ENCODE measurements at regions not wholly inside any gene's neighbourhood (a gene's known extent, or its start where the extent isn't known, plus 50 kb on each side); places are given as distances from the start of the nearest gene placed in this dataset.

DNA sequence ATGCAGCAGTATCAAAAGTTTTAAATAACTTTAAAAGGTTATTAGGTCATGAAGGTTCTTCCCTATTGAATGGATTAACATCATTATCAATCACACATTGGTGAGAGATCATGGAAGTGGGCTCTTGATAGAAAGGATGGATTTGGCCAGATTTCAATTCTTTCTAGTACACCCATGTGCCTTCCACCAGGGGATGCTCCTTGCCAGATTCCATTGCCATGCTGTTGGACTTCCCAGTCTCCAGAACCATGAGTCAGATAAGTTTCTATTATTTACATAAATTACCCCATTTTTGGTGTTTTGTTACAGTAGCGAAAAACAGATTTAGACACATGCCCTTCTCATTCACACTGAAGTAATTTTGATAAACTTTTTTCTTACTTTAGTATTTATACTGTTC is 1010.6 kb upstream of the C9orf72 start:
- intact Hi-C loops (cut with DNase I; ENCODE audit: low total_unique reads) = no loop called here
- Histone ChIP-seq H3K4me1 (no peaks in the 10 kb centered on the region), H3K9me3 (no peaks in the 10 kb centered on the region), H3K36me3 (ENCODE audit: low read depth, missing control alignments) (no peaks in the 10 kb centered on the region), H3K27me3 (no peaks in the 10 kb centered on the region), H3K4me3 (no peak overlapping the region), H3K27ac (no peak overlapping the region)
- no peak for DNase-seq
- TF ChIP-seq, protein P1, sequence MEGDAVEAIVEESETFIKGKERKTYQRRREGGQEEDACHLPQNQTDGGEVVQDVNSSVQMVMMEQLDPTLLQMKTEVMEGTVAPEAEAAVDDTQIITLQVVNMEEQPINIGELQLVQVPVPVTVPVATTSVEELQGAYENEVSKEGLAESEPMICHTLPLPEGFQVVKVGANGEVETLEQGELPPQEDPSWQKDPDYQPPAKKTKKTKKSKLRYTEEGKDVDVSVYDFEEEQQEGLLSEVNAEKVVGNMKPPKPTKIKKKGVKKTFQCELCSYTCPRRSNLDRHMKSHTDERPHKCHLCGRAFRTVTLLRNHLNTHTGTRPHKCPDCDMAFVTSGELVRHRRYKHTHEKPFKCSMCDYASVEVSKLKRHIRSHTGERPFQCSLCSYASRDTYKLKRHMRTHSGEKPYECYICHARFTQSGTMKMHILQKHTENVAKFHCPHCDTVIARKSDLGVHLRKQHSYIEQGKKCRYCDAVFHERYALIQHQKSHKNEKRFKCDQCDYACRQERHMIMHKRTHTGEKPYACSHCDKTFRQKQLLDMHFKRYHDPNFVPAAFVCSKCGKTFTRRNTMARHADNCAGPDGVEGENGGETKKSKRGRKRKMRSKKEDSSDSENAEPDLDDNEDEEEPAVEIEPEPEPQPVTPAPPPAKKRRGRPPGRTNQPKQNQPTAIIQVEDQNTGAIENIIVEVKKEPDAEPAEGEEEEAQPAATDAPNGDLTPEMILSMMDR (IDR thresholded peaks at IDR 0.05) = no peak
- TF ChIP-seq POLR2A (IDR thresholded peaks at IDR 0.05) = no peak
- 92 to 93% methylated on average over 1 of the region's 1 CpG for WGBS, 2 donors

DNA sequence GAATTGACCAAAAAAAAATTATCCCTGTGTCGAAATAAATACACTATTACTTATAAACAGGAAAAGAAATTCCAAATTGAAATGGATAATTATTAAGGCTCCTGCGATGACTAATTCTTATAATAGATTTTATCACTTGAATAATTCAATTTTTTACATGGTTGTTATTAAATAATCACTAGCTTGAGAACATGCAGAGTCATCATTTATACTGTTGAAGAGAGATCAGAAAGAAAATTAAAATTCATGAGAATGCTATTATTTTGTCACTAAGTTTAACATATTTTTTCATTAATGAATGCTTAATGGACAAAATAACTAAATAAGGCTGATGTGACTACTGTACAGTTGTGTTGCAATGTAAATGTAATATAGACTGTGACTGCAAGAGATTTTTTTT is 1011.3 kb upstream of the C9orf72 start:
- no peak for TF ChIP-seq POLR2A (IDR thresholded peaks at IDR 0.05)
- TF ChIP-seq, protein P1 (IDR thresholded peaks at IDR 0.05) = no peak
- Histone ChIP-seq H3K27ac (no peak overlapping the region), H3K27me3 (no peaks in the 10 kb centered on the region), H3K9me3 (no peaks in the 10 kb centered on the region), H3K4me1 (no peaks in the 10 kb centered on the region), H3K36me3 (ENCODE audit: low read depth, missing control alignments) (no peaks in the 10 kb centered on the region), H3K4me3 (no peak overlapping the region)
- 48 to 64% methylated on average over 2 of the region's 2 CpGs for WGBS, 2 donors
- no peak for DNase-seq
- intact Hi-C loops (cut with DNase I; ENCODE audit: low total_unique reads) = no loop called here

DNA sequence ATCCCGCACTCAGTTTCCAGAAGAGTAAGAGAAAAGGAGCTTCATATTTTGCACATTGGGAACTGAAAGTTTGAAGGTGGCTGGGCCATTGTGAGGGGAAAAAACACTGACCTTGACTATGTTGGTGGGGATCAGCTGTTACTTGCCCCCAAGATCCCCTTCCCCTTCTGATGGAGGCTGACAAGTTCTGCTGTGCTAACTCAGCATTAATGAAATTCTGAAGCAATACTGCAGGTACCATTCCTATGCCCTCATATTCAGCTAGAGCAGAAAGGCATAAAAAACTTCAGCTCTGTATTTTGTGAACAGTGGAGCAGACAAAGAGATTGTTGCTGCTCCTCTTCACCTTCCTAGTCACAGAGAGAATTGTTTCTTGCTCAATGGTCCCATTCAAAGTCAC is 1013.8 kb upstream of the C9orf72 start:
- intact Hi-C loops (cut with DNase I; ENCODE audit: low total_unique reads) = no loop called here
- no peak for TF ChIP-seq POLR2A (IDR thresholded peaks at IDR 0.05)
- TF ChIP-seq, protein P1 (IDR thresholded peaks at IDR 0.05) = no peak
- Histone ChIP-seq H3K27ac (no peak overlapping the region), H3K36me3 (ENCODE audit: low read depth, missing control alignments) (no peaks in the 10 kb centered on the region), H3K9me3 (no peaks in the 10 kb centered on the region), H3K4me1 (no peaks in the 10 kb centered on the region), H3K4me3 (no peak overlapping the region), H3K27me3 (no peaks in the 10 kb centered on the region)
- no peak for DNase-seq
- 88 to 90% methylated on average over 1 of the region's 1 CpG for WGBS, 2 donors

DNA sequence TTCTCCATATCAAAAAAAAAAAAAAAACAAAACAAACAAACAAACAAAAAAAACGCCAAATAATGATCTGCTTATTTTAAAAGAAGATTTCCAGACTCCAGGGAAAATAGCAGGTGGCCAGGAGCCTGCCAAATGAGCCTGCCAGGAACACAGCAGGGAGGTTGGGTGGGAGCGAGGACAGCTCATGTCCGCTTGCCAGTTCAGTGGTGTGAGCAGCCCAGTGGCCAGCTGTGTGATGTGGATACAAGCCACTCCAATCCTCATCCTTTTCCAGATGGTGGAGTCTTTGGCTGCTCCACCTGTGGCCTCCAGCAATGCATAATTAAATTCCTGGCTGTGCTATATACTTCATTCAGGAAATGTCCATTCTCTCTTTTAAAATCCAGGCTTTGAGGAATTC is 1025.1 kb upstream of the C9orf72 start:
- intact Hi-C loops (cut with DNase I; ENCODE audit: low total_unique reads) = no loop called here
- WGBS, 2 donors = 55 to 61% methylated on average over 3 of the region's 3 CpGs
- no peaks in the 10 kb centered on the region for H3K27me3 ChIP-seq

DNA sequence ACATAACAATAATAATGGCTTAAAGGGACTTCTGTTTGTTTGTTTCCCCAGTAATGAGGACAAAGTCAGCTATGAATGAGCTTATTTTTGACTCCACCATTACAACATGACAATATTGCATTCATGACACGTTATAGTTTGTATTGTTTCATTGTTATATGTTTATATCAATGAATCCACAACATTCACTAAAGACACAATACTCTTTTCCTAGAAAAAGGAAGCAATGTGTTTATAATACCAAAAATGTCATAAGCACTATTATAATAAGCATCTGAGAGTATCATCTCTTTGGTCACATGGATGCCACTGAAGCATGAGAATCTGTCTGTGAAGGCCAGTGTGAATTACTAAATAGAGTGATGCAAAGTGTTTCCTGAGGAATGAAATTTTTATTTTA is 1026.9 kb upstream of the C9orf72 start:
- DNase-seq = no peak
- intact Hi-C loops (cut with DNase I; ENCODE audit: low total_unique reads) = no loop called here
- Histone ChIP-seq H3K4me1 (no peaks in the 10 kb centered on the region), H3K36me3 (ENCODE audit: low read depth, missing control alignments) (no peaks in the 10 kb centered on the region), H3K27ac (no peak overlapping the region), H3K9me3 (no peaks in the 10 kb centered on the region), H3K4me3 (no peak overlapping the region), H3K27me3 (no peaks in the 10 kb centered on the region)
- TF ChIP-seq, protein P1 (IDR thresholded peaks at IDR 0.05) = no peak
- no peak for TF ChIP-seq POLR2A (IDR thresholded peaks at IDR 0.05)
- WGBS, 2 donors = 81 to 84% methylated on average over 1 of the region's 1 CpG

More for the DNA sequence above, 1025.1 kb upstream of the C9orf72 start:
- no peak overlapping the region for H3K27ac ChIP-seq
- no peaks in the 10 kb centered on the region for H3K4me1 ChIP-seq
- no peaks in the 10 kb centered on the region for H3K36me3 ChIP-seq (ENCODE audit: low read depth, missing control alignments)
- H3K4me3 ChIP-seq = no peak overlapping the region
- DNase-seq = peak; percentile 16
- TF ChIP-seq, protein P1 (IDR thresholded peaks at IDR 0.05) = no peak
- no peak for TF ChIP-seq POLR2A (IDR thresholded peaks at IDR 0.05)
- no peaks in the 10 kb centered on the region for H3K9me3 ChIP-seq

Data from testis (tissue), 2 donors.